HepG2 (cell line): ENCODE measurements at regions not wholly inside any gene's neighbourhood (a gene's known extent, or its start where the extent isn't known, plus 50 kb on each side); places are given as distances from the start of the nearest gene placed in this dataset.

Experiments
- ASH2L ChIP-seq: fragments of 300-600, 200-600 bp; sonication (generic); IDR thresholded peaks from 2 replicates; pipeline ENCODE4 v1.7.0; 2017; ENCODE audit warnings: low read depth, mild to moderate bottlenecking, moderate library complexity, mixed read lengths, low read length; ENCODE audit not compliant: insufficient read length
- ATF7 ChIP-seq, 2 experiments: fragments of 450-650 bp in 1 of 2; sonication (generic) in 1 of 2; formaldehyde crosslinking in 1 of 2; IDR thresholded peaks; 2 replicates each; pipeline versions ENCODE4 v1.4.0 to v1.6.1; 2016 to 2020; ENCODE audit warnings: antibody characterized with exemption in 1 of 2, mild to moderate bottlenecking in 1 of 2, missing genetic modification reagents in 1 of 2
- NFE2 ChIP-seq: sonication (generic); formaldehyde crosslinking; IDR thresholded peaks from 2 replicates; pipeline ENCODE4 v1.4.0; 2020; ENCODE audit warnings: missing genetic modification reagents
- POLR2A ChIP-seq, 2 experiments: IDR thresholded peaks; 2 replicates each; pipeline ENCODE4 v1.6.1; 2011; ENCODE audit warnings: low read depth in 2 of 2, low read length in 2 of 2, mild to moderate bottlenecking in 1 of 2, moderate library complexity in 1 of 2; ENCODE audit not compliant: insufficient read depth in 1 of 2
- POLR2AphosphoS5 ChIP-seq: IDR thresholded peaks from 2 replicates; pipeline ENCODE4 v1.6.1; 2012; ENCODE audit warnings: low read depth, low read length
- SMARCC2 ChIP-seq: fragments of 450-650 bp; IDR thresholded peaks from 2 replicates; pipeline ENCODE4 v1.6.1; 2017; ENCODE audit warnings: antibody characterized with exemption, mild to moderate bottlenecking
- TBX3 ChIP-seq: fragments of 450-650 bp; IDR thresholded peaks from 2 replicates; pipeline ENCODE4 v1.6.1; 2017; ENCODE audit warnings: antibody characterized with exemption, mild to moderate bottlenecking, inconsistent platforms, borderline replicate concordance
- YY1 ChIP-seq: IDR thresholded peaks from 2 replicates; pipeline ENCODE4 v1.6.1; 2011; ENCODE audit warnings: low read length, low read depth, moderate library complexity, mild to moderate bottlenecking; ENCODE audit not compliant: insufficient read depth, insufficient replicate concordance
- ZKSCAN8 ChIP-seq: IDR thresholded peaks from 2 replicates; pipeline ENCODE4 v1.6.1; 2016; ENCODE audit warnings: borderline replicate concordance, missing genetic modification reagents, missing compliant biosample characterization
- ZNF501 ChIP-seq: sonication (generic); formaldehyde crosslinking; IDR thresholded peaks from 2 replicates; pipeline ENCODE4 v1.5.1; 2020; ENCODE audit warnings: mild to moderate bottlenecking, moderate library complexity, missing genetic modification reagents
- ZNF75D ChIP-seq: sonication (generic); formaldehyde crosslinking; IDR thresholded peaks from 2 replicates; pipeline ENCODE4 v1.8.1; 2023; ENCODE audit warnings: missing genetic modification reagents, mild to moderate bottlenecking, borderline replicate concordance
- TF ChIP-seq, protein P1 (sequence below): sonication (generic); formaldehyde crosslinking; IDR thresholded peaks from 2 replicates; pipeline ENCODE4 v1.5.0; 2020; ENCODE audit warnings: mild to moderate bottlenecking, missing genetic modification reagents, moderate library complexity
- TF ChIP-seq, protein P2 (sequence below): sonication (generic); formaldehyde crosslinking; conservative IDR thresholded peaks from 2 replicates; pipeline ENCODE4 v1.4.0; 2020; ENCODE audit warnings: mild to moderate bottlenecking, missing genetic modification reagents, moderate library complexity

DNA sequence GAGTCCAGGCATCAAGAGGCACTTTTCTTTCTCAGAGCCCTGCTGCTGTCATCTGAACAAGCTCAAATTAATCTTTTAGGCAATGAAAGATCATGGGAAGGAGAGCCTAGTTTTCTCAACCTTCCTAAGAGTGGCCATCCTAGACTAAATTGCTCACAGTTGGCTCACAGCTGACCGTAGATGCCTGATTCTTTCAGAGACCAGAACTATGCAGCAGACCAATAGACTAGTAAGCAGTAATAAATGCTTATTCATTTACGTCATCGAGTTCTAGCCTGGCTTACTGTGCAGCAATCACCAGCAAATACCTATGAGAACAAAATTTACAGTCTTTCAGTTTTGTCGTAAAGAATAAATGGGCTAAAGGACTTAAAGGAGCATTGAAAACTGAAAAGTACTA, 602.9 kb upstream of the GHITM start:
- TF ChIP-seq ASH2L (no peak), TBX3 (no peak), POLR2A (IDR thresholded peaks at IDR 0.05; ENCODE audit: insufficient read depth in 1 of 2, low read depth in 2 of 2, low read length in 2 of 2) (no peak), NFE2 (CRISPR knock-in tag) (no peak), YY1 (no peak), ZNF75D (no peak), ATF7 (IDR thresholded peaks at IDR 0.05) (peak; percentile 4; the same call in 1 of the 2 replicates), ATF7 (CRISPR knock-in tag; IDR thresholded peaks at IDR 0.05) (no peak), POLR2AphosphoS5 (no peak), ZNF501 (no peak), ZKSCAN8 (no peak), SMARCC2 (no peak)
- TF ChIP-seq, protein P1, sequence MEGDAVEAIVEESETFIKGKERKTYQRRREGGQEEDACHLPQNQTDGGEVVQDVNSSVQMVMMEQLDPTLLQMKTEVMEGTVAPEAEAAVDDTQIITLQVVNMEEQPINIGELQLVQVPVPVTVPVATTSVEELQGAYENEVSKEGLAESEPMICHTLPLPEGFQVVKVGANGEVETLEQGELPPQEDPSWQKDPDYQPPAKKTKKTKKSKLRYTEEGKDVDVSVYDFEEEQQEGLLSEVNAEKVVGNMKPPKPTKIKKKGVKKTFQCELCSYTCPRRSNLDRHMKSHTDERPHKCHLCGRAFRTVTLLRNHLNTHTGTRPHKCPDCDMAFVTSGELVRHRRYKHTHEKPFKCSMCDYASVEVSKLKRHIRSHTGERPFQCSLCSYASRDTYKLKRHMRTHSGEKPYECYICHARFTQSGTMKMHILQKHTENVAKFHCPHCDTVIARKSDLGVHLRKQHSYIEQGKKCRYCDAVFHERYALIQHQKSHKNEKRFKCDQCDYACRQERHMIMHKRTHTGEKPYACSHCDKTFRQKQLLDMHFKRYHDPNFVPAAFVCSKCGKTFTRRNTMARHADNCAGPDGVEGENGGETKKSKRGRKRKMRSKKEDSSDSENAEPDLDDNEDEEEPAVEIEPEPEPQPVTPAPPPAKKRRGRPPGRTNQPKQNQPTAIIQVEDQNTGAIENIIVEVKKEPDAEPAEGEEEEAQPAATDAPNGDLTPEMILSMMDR (CRISPR knock-in tag), result no peak
- TF ChIP-seq, protein P2, sequence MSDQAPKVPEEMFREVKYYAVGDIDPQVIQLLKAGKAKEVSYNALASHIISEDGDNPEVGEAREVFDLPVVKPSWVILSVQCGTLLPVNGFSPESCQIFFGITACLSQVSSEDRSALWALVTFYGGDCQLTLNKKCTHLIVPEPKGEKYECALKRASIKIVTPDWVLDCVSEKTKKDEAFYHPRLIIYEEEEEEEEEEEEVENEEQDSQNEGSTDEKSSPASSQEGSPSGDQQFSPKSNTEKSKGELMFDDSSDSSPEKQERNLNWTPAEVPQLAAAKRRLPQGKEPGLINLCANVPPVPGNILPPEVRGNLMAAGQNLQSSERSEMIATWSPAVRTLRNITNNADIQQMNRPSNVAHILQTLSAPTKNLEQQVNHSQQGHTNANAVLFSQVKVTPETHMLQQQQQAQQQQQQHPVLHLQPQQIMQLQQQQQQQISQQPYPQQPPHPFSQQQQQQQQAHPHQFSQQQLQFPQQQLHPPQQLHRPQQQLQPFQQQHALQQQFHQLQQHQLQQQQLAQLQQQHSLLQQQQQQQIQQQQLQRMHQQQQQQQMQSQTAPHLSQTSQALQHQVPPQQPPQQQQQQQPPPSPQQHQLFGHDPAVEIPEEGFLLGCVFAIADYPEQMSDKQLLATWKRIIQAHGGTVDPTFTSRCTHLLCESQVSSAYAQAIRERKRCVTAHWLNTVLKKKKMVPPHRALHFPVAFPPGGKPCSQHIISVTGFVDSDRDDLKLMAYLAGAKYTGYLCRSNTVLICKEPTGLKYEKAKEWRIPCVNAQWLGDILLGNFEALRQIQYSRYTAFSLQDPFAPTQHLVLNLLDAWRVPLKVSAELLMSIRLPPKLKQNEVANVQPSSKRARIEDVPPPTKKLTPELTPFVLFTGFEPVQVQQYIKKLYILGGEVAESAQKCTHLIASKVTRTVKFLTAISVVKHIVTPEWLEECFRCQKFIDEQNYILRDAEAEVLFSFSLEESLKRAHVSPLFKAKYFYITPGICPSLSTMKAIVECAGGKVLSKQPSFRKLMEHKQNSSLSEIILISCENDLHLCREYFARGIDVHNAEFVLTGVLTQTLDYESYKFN, result no peak
